ENCODE measurements at regions not wholly inside any gene's neighbourhood (a gene's known extent, or its start where the extent isn't known, plus 50 kb on each side); places are given as distances from the start of the nearest gene placed in this dataset.
A peak's percentile ranks its signal among the peaks of the same experiment; 100 is the strongest.
"Not testable (repeated sequence)": the region's sequence is repeated elsewhere in the genome, so short reads cannot be mapped to it uniquely, and the experiment has no call there.

DNA sequence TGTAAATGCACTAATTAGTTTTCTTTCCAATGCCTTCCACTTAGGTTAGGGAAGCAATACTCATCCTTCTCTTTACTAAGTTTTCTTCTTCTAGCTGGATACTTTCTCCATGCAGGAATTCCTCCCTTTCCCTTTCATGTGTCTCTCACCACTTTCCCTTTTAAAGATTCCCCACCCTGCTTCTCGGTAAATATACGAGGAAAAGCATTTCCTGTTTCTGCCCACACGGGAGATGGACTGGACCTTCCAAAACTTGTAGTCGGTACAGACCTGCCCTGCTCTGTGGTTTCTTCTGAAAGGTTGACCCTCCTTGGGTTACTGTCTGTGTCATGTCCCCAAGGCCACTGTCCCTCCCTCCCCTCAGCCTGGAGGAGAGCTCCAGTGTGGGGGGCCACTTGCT lies 58.9 kb upstream of the LYZL2 start:
- no peak overlapping the region for H3K4me3 ChIP-seq (ENCODE audit: low read depth, low read length)
- no peak for DNase-seq (ENCODE audit: low read depth, low spot score)
- in situ Hi-C loops (cut with HindIII; ENCODE audit: low sequenced_read_pairs): no loop called here
- TF ChIP-seq CTCF (IDR thresholded peaks at IDR 0.05; ENCODE audit: low read depth, low read length): no peak

DNA sequence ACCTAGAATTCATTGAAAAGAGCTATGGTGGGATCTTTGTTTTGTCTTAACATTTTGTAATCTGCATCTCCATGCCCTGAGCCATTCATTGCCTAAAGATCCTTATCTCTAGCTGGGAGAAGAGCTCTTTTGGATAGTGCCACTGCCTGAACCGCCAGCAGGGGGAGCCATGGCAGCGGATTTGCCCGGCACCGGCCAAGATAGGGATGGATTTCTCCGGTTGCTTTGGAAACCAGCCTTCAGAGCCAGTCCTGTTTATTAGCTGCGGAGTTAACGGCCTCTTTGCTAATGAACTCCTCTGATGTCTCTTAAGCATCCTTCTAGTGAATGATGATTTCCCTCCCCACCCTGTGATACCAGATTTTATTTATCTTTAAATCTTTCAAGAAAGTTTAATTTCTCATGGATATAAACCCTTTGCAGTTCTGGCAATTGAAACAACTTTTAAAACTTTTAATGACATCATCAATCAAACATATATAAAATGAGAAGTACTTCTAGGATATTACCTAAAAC lies 58.2 kb upstream of the LYZL2 start:
- in situ Hi-C loops (cut with HindIII; ENCODE audit: low sequenced_read_pairs): no loop called here
- H3K4me3 ChIP-seq (ENCODE audit: low read depth, low read length): no peak overlapping the region
- peak; percentile 77 for DNase-seq (ENCODE audit: low read depth, low spot score)
- peak; percentile 98 for TF ChIP-seq CTCF (IDR thresholded peaks at IDR 0.05; ENCODE audit: low read depth, low read length)

GRCh38 chr10:30686708-30687107 lies 57.2 kb upstream of the LYZL2 start:
- no peak for DNase-seq (ENCODE audit: low read depth, low spot score)
- no peak for TF ChIP-seq CTCF (IDR thresholded peaks at IDR 0.05; ENCODE audit: low read depth, low read length)
- in situ Hi-C loops (cut with HindIII; ENCODE audit: low sequenced_read_pairs): no loop called here
- no peak overlapping the region for H3K4me3 ChIP-seq (ENCODE audit: low read depth, low read length)

GRCh38 chr10:30683496-30683895 lies 53.9 kb upstream of the LYZL2 start:
- no peak overlapping the region for H3K4me3 ChIP-seq (ENCODE audit: low read depth, low read length)
- no peak for DNase-seq (ENCODE audit: low read depth, low spot score)
- no peak for TF ChIP-seq CTCF (IDR thresholded peaks at IDR 0.05; ENCODE audit: low read depth, low read length)
- in situ Hi-C loops (cut with HindIII; ENCODE audit: low sequenced_read_pairs): no loop called here

DNA sequence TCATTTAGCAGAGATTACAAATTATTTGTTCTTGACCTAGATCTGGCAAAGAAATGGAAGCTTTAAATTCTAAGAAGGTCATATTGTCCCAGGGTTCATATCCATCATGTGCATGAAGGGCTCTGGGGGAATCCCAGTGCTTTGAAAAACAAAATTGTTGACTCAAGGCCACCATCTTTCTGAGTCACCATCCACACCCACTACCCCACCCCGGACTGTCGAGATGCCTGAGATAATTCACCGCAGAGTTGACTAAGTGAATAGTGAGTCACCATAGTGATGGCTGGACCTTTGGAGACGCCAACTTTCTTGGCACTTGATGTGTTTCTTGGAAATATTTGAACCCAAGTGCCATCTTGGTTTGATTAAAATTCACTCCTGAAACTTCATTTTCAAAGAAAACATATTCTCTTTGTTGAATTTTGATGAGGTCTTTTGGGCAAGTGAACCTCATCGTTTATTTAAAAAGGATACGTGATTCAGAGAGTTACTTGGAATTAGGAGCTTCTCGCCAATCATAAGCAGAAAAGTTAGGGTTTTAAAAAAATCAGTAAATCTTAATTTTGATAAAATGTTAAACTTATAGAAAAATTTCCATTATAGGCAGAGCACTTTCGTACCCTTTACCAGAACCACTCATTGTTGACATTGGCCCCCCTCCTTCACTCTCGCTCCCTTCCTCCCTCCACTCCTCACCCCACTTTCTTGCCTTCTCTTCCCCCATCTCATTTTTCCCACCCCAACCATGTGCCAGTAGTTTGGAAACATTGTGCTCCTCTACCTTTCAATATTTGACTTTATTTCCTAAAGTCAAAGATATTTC lies 53.0 kb upstream of the LYZL2 start:
- DNase-seq (ENCODE audit: low read depth, low spot score): peak; percentile 97
- H3K4me3 ChIP-seq (ENCODE audit: low read depth, low read length); in situ Hi-C loops (cut with HindIII; ENCODE audit: low sequenced_read_pairs): not testable (repeated sequence)

- TF ChIP-seq CTCF (IDR thresholded peaks at IDR 0.05; ENCODE audit: low read depth, low read length): no peak
- H3K4me3 ChIP-seq (ENCODE audit: low read depth, low read length): no peak overlapping the region
- DNase-seq (ENCODE audit: low read depth, low spot score): no peak
- in situ Hi-C loops (cut with HindIII; ENCODE audit: low sequenced_read_pairs): no loop called here
Measured at GRCh38 chr10:30680908-30681307, 51.4 kb upstream of the LYZL2 start.

Measured in astrocyte of the spinal cord (primary cell).